ENCODE measurements at regions not wholly inside any gene's neighbourhood (a gene's known extent, or its start where the extent isn't known, plus 50 kb on each side); places are given as distances from the start of the nearest gene placed in this dataset.
"Not testable (repeated sequence)": the region's sequence is repeated elsewhere in the genome, so short reads cannot be mapped to it uniquely, and the experiment has no call there.

DNA sequence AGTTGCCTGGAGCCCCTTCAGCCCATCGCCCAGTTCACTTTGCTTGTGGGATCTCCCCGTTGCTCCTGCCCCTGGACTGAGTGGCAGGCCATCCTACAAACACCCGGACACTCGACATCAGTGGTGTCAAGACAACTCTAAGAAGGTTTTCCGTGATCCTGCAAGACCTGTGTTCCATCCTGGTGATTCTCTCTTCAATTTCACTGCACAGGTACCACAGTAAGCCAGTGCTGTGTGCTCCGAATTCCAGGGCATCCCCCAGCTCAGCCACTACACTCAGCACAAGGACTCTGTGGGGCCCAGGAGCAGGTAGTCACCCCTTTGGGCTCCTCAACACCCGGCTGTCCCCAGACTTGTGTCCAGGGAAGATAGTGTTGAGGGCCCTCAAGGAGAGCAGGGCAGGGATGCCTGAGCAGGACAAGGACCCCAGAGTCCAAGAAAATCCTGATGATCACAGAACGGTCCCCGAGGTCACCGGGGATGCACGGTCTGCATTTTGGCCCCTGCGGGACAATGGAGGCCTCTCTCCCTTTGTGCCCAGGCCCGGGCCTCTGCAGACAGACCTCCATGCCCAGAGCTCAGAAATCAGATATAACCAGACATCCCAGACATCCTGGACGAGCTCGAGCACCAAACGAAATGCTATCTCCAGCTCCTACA lies 146.9 kb upstream of the C1QTNF3 start:
- not testable (repeated sequence) for DNase-seq

DNA sequence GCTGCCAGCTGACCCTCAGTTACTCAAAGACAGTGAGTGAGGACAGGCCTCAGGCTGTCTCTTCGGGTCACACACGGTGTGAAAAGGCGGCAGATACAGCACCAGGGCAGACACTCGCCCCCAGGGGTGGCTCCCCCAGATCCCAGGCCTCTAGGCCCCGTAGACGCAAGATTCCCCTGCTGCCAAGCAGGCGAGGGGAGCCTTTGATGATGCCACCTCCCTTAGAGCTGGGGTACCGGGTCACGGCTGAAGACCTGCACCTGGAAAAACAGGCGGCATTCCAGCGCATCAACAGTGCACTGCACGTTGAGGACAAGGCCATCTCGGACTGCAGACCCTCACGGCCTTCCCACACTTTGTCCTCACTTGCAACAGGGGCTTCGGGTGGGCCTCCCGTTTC lies 147.5 kb upstream of the C1QTNF3 start:
- not testable (repeated sequence) for DNase-seq

DNA sequence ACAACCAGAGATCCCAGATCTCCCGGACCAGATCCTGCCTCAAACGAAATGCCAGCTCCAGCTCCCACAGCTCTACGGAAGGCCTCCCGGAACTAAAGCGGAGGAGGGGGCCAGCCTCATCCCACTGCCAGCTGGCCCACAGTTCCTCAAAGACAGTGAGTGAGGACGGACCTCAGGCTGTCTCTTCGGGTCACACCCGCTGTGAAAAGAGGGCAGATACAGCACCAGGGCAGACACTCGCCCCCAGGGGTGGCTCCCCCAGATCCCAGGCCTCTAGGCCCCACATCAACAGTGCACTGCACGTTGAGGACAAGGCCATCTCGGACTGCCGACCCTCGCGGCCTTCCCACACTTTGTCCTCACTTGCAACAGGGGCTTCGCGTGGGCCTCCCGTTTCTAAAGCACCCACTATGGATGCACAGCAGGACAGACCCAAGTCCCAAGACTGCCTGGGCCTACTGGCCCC lies 148.3 kb upstream of the C1QTNF3 start:
- not testable (repeated sequence) for DNase-seq

DNA sequence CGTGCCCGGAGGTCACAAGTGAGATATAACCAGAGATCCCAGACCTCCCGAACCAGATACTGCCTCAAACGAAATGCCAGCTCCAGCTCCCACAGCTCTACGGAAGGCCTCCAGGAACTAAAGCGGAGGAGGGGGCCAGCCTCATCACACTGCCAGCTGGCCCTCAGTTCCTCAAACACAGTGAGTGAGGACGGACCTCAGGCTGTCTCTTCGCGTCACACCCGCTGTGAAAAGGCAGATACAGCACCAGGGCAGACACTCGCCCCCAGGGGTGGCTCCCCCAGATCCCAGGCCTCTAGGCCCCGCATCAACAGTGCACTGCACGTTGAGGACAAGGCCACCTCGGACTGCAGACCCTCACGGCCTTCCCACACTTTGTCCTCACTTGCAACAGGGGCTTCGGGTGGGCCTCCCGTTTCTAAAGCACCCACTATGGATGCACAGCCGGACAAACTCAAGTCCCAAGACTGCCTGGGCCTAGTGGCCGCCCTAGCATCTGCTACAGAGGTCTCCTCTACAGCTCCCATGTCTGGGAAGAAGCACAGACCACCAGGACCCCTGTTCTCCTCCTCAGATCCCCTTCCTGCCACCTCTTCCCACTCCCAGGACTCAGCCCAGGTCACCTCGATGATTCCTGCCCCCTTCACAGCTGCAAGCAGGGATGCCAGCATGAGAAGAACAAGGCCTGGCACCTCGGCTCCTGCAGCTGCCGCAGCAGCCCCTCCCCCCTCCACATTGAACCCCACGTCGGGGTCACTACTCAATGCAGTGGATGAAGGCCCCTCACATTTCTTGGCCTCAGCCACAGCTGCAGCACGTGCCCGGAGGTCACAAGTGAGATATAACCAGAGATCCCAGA lies 149.3 kb upstream of the C1QTNF3 start:
- DNase-seq, result not testable (repeated sequence)

DNA sequence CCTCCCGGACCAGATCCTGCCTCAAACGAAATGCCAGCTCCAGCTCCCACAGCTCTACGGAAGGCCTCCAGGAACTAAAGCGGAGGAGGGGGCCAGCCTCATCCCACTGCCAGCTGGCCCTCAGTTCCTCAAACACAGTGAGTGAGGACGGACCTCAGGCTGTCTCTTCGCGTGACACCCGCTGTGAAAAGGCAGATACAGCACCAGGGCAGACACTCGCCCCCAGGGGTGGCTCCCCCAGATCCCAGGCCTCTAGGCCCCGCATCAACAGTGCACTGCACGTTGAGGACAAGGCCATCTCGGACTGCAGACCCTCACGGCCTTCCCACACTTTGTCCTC lies 149.9 kb upstream of the C1QTNF3 start:
- DNase-seq, result not testable (repeated sequence)

DNA sequence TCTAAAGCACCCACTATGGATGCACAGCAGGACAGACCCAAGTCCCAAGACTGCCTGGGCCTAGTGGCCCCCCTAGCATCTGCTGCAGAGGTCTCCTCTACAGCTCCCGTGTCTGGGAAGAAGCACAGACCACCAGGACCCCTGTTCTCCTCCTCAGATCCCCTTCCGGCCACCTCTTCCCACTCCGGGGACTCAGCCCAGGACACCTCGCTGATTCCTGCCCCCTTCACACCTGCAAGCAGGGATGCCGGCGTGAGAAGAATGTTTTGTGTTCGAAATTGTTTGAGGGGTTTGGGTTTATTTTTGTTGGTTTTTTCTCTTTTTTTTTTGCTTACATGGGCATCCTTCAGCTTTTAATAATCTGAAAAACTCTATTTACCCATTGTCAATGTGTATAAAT lies 150.3 kb upstream of the C1QTNF3 start:
- not testable (repeated sequence) for DNase-seq

DNA sequence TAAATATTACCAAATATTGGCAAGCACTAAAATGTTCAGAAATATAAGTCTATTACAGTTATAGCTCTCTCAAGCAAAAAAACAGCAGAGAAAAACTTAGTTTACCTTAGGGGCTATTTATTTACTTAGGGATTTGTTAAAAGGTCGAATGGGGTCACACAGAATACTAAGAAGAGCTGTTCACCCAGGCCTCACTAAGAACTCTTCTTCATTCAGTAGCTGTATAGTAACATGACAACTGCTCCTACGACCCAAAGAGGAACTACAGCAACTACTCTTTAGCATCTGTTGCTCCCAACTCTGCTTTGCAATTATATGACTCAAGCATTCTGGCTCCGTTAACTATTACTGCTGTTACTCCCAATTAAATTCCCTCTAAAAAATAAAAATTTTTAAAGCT lies 150.8 kb upstream of the C1QTNF3 start:
- not testable (repeated sequence) for DNase-seq

DNA sequence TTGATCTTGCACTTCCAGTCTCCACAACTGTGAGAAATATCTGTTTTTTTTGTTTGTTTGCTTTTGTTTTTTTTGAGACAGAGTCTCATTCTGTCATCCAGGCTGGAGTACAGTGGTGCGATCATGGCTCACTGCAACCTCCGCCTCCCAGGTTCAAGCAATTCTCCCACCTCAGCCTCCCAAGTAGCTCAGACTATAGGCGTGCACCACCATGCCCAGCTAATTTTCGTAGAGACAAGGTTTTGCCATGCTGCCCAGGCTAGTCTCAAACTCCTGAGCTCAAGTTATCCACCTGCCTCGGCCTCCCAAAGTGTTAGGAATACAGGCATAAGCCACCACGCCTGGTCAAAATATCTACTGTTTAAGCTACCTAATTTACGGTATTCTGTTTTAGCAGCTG lies 153.1 kb upstream of the C1QTNF3 start:
- not testable (repeated sequence) for DNase-seq

DNA sequence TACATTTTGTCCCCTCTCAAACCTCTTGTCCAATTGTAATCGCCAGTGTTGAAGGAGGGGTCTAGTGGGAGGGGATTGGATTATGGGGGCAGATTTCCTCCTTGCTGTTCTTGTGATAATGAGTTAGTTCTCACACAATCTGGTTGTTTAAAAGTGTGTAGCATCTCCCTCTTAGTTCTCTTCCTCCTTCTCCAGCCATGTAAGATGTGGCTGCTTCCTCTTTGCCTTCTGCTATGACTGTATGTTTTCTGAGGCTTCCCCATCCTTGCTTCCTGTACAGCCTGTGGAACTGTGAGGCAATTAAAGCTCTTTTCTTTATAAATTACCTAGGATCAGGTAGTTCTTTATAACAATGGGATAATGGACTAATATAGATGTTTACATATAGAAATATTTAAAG lies 162.3 kb upstream of the C1QTNF3 start:
- not testable (repeated sequence) for DNase-seq

DNA sequence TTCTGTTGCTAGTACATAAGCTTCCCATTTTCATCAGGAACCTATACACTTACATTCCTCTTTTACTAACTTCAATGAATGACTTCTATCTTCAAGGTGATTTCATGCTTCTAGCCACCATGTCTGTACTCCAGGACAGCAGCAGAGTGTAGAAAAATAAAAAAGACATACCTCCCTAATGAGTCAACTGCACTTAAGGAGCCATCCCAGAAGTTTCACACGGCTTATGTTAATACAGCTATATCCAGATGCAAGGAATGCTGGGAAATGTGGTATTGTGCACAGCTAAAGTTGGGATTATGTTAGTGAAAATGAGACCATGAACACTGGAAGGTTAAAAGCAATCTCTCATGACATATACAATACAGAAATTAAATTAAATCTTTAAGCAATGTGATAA lies 174.4 kb upstream of the C1QTNF3 start:
- not testable (repeated sequence) for DNase-seq

DNA sequence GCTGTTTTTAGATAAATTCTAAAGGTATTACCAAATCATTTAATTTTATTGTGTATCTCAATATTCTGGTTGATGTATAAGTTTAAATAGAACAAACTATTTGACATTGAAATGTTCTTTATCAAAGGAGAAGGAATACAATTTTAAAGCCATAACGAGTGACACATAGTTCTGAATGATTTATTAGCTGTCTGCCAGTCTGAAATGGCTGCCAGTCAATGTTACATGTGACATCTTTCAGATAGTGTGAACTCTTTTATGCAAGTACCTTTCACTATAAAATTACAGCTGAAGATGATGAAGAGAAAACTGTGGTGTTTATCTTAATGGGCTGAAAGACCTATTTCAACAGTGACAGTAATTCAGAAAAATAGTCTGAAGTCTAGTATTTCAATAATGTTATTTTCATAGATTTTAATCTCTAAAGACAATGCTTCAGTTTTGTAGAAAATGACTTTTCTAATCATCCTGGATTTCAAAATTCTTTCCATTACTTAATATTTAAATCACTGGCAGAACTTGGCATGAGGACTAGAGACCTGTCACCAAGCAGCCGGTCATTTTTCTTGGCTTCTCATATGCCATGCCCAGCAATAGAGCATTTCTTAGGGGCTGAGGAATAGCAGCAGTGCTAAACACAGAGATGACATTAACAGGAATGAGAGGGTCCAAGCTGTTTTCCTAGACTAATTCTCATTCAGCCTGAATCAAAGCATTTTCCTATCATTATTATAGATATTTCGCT lies 178.5 kb upstream of the C1QTNF3 start:
- not testable (repeated sequence) for DNase-seq

DNA sequence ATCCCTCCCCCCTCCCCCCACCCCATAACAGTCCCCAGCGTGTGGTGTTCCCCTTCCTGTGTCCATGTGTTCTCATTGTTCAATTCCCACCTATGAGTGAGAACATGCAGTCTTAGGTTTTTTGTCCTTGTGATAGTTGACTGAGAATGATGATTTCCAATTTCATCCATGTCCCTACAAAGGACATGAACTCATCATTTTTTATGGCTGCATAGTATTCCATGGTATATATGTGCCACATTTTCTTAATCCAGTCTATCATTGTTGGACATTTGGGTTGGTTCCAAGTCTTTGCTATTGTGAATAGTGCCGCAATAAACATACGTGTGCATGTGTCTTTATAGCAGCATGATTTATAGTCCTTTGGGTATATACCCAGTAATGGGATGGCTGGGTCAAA lies 180.1 kb upstream of the C1QTNF3 start:
- DNase-seq, result not testable (repeated sequence)

DNA sequence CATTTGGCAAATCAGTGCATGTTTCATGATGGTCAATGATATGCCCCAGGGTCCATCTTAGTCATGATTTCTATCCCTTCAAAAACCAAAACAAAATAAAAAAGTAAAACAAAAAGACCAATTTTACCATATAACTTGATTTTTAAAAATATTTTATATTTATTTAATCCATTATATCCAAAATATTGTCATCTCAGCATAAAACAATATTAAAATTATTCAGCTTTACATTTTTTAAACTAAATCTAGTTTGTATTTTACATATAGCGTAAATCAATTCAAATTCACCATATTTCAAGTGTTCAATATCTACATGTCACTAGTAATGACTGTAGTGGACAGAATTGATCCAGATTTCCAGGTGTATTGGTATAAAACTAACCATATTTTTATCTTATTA lies 187.4 kb upstream of the C1QTNF3 start:
- DNase-seq, result not testable (repeated sequence)

DNA sequence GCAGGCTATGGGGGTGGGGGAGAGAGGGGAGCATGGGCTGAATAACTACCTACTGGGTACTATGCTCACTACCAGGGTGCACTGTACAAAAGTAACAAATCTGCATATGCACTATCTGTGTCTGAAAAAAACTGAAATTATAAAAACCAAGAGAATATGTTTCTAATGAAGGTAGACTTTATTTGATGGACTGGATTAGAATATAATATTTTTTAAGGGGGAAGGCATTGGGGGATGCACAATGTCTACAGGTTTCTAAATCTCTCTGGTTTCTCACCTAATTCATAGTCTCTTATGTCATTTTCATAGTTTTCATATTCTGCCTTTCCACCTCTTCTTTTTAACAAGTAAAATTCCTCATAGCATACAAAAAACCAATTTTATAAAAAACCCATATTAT lies 200.8 kb upstream of the C1QTNF3 start:
- DNase-seq, result not testable (repeated sequence)

DNA sequence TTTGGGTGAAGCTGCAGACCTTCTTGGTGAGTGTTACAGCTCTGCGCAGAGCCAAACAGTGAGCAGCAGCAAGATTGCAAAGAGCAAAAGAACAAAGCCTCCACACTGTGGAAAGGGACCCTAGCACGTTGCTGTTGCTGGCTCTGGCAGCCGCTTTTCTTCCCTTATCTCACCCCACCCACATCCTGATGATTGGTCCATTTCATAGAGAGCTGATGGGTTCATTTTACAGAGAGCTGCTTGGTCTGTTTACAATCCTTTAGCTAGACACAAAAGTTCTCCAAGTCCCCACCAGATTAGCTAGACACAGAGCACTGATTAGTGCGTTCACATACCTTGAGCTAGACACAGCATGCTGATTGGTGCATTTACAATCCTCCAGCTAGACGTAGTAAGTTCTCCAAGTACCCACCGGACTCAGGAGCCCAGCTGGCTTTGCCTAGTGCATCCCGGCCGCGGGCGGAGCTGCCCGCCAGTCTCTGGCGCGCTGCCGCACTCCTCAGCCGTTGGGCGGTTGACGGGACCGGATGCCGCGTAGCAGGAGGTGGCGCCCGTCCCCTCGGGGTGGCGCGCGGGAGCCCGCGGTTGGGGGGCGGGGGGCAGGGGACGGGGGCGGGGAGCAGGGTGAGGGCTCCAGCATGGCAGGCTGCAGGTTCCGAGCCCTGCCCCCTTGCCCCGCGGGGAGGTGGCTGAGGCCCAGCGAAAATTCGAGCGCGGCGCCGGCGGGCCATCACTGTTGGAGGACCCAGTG lies 201.4 kb upstream of the C1QTNF3 start:
- DNase-seq, result not testable (repeated sequence)

DNA sequence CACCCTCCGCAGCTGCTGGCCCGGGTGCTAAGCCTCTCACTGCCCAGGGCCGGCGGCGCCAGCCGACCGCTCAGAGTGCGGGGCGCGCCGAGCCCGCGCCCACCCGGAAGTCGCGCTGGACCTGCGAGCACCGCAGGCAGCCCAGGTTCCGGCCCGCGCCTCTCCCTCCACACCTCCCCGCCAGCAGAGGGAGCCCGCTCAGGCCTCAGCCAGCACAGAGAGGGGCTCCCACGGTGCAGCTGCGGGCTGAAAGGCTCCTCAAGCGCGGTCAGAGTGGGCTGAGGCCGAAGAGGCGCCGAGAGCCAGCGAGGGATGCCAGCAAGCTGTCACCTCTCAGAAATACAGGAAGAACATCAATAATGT lies 202.0 kb upstream of the C1QTNF3 start:
- DNase-seq, result not testable (repeated sequence)

DNA sequence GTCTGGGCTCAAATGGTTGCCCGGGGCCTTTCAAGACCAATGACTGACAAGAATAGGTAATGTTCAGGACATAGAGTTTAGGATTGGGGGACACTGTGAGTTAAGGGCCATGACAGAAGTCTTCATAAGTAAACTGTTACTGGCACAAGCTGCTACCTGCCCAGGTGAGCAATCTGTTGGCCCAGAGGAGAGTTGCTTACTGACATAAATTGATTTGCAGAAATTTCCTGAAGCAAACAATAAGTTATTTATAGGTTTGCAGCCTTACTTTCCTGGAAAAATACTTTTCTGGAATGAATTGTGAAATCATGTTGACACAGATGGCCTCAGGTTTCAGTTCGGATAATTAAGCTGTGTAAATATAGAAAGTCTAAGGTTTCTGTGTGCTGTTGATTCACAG lies 202.8 kb upstream of the C1QTNF3 start:
- not testable (repeated sequence) for DNase-seq

DNA sequence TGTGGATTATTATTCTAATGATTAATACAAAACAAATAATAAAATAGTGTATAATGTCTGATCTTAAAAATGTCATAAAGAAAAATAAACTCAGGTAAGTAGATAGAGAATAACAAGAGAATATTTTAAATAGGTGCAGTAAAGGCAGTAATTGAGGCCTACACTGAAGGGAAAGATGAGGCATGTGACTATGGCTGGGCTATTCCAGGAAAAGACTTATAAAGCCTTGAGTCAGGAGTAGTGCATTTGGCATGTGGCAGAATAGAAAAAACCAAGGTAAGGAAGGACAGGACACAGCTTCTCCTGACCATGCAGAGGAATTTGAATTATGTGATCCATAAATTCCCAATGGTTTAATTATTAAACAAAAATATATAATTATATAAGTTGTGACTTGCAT lies 215.6 kb upstream of the C1QTNF3 start:
- not testable (repeated sequence) for DNase-seq

DNA sequence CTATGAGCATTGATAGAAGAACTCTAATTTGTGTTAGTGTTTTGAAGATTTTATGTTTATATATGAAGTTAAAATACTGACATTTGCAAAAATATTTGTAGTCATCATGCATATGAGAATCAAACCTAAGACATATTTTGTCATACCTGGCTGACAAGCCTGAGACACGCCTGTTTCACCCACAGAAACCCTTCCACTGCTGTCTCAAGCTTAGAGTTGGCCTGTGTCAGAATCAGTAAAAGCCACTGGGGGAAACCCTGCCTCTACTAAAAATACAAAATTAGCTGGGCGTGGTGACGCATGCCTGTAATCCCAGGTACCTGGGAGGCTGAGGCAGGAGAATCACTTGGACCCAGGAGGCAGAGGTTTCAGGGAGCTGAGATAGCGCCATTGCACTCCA lies 218.0 kb upstream of the C1QTNF3 start:
- not testable (repeated sequence) for DNase-seq

DNA sequence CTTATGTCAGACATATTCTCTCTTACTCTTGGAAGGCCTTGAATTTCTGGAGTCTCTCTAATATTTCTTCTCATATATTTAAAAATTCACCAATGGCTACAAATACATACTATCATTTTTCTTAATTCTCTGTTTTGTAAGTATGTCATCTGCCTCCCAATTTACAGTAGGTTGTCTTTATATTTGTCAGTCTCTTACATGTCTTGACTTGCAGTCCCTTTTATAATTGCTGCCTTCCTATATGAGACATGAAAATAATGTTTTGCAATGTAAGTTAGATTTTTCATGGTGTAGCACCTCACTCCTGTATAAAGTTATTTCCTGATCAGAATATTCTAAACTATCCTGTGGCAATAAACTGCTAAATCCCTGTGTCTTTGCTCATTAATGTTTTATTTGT lies 223.1 kb upstream of the C1QTNF3 start:
- DNase-seq, result not testable (repeated sequence)

DNA sequence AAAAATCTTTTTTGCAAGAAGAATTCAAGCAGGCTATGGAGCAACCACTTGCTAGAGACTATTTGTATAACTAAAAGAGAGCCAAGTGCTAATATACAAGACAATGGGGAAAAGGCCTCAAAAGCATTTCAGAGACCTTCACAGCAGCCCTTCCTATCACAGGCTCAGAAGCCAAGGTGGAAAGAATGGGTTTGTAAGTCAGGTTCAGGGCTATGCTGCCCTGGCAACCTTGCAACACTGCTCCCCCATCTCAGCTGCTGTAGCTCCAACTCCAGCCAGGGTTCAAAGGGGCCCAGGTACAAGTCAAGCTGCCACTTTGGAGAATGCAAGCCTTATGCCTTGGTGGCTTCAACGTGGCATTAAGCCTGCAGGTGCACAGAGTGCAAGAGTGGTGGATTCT lies 253.7 kb upstream of the C1QTNF3 start:
- DNase-seq, result not testable (repeated sequence)

DNA sequence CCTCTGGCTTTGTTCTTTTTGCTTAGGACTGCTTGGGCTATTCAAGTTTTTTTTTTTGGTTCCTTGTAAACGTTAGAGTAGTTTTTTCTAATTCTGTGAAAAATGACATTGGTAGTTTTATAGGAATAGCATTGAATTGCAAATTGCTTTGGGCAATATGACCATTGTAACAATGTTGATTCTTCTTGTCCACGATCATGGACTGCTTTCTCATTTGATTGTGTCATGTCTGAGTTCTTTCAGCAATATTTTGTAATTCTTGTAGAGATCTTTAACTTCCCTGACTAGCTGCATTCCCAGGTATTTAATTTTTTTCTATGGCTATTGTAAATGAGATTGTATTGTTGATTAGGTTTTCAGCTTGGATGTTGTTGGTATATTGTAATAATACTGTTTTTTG lies 286.2 kb upstream of the C1QTNF3 start:
- DNase-seq, result not testable (repeated sequence)
